OCI-LY1 (cell line): ENCODE measurements at regions not wholly inside any gene's neighbourhood (a gene's known extent, or its start where the extent isn't known, plus 50 kb on each side); places are given as distances from the start of the nearest gene placed in this dataset.

Source experiments
- H2AFZ ChIP-seq: fragments of 200-600 bp; sonication (generic), shearing (Covaris generic); 2 replicates; pipeline ENCODE4 v1.6.0; 2014; ENCODE audit warnings: antibody characterized with exemption, mild to moderate bottlenecking, low read length
- H3F3A ChIP-seq: fragments of 200-600 bp; sonication (generic), shearing (Covaris generic); 2 replicates; pipeline ENCODE4 v1.6.0; 2014; ENCODE audit warnings: mild to moderate bottlenecking, antibody characterized with exemption, low read length, moderate library complexity; ENCODE audit not compliant: insufficient read depth
- H3K27ac ChIP-seq: fragments of 200-600 bp; sonication (generic); 2 replicates; pipeline ENCODE4 v1.5.1; 2014; ENCODE audit warnings: low read length, mixed run types, mild to moderate bottlenecking, low read depth; ENCODE audit not compliant: poor library complexity, severe bottlenecking
- H3K27me3 ChIP-seq: fragments of 200-600 bp; sonication (generic); 2 replicates; pipeline ENCODE4 v1.6.0; 2014; ENCODE audit warnings: antibody characterized with exemption, mild to moderate bottlenecking, low read length, moderate library complexity; ENCODE audit not compliant: insufficient read depth
- H3K36me3 ChIP-seq: fragments of 200-600 bp; sonication (generic); 2 replicates; pipeline ENCODE4 v1.6.1; 2014; ENCODE audit warnings: mild to moderate bottlenecking, antibody characterized with exemption, low read length, moderate library complexity, mixed read lengths; ENCODE audit not compliant: insufficient read depth
- H3K4me1 ChIP-seq: fragments of 200-600 bp; sonication (generic); 2 replicates; pipeline ENCODE4 v1.5.1; 2014; ENCODE audit warnings: mild to moderate bottlenecking, low read length, moderate library complexity; ENCODE audit not compliant: insufficient read depth, severe bottlenecking
- H3K4me2 ChIP-seq: fragments of 200-600 bp; sonication (generic), shearing (Covaris generic); 2 replicates; pipeline ENCODE4 v1.6.1; 2014; ENCODE audit warnings: low read length
- H3K4me3 ChIP-seq: fragments of 200-600 bp; sonication (generic); 2 replicates; pipeline ENCODE4 v1.5.1; 2014; ENCODE audit warnings: low read length, low read depth, mild to moderate bottlenecking, mixed read lengths; ENCODE audit not compliant: poor library complexity, severe bottlenecking
- H3K79me2 ChIP-seq: fragments of 200-600 bp; shearing (Covaris generic); 2 replicates; pipeline ENCODE4 v1.6.1; 2016; ENCODE audit warnings: mixed run types, low read length, mixed read lengths; ENCODE audit not compliant: insufficient read depth
- H3K9ac ChIP-seq: fragments of 200-600 bp; sonication (generic), shearing (Covaris generic); 2 replicates; pipeline ENCODE4 v1.6.1; 2014; ENCODE audit warnings: mild to moderate bottlenecking, low read length, mixed read lengths
- H3K9me2 ChIP-seq: fragments of 200-600 bp; sonication (generic), shearing (Covaris generic); 2 replicates; pipeline ENCODE4 v1.6.1; 2014; ENCODE audit warnings: low read depth, mild to moderate bottlenecking, low read length, mixed read lengths
- H3K9me3 ChIP-seq: fragments of 200-600 bp; shearing (Covaris generic); 2 replicates; pipeline ENCODE4 v1.6.1; 2014; ENCODE audit warnings: low read length, mixed read lengths
- H4K20me1 ChIP-seq: fragments of 200-600 bp; sonication (generic), shearing (Covaris generic); 2 replicates; pipeline ENCODE4 v1.6.0; 2016; ENCODE audit warnings: mild to moderate bottlenecking, low read length; ENCODE audit not compliant: insufficient read depth
- CTCF ChIP-seq: fragments of 200-600 bp; sonication (generic), shearing (Covaris generic); IDR thresholded peaks from 2 replicates; pipeline ENCODE4 v1.5.1; 2017; ENCODE audit warnings: mild to moderate bottlenecking, antibody characterized with exemption, low read length, moderate library complexity, mixed read lengths
- EZH2 ChIP-seq: fragments of 200-600 bp; sonication (generic), shearing (Covaris generic); IDR thresholded peaks from 2 replicates; pipeline ENCODE4 v1.8.0; 2017; ENCODE audit warnings: borderline replicate concordance, mixed run types, mild to moderate bottlenecking, antibody characterized with exemption, low read length, moderate library complexity, mixed read lengths

GRCh38 chr10:58048936-58049335 lies 218.8 kb downstream of the IPMK start:
- Histone ChIP-seq H4K20me1 (no peaks in the 10 kb centered on the region), H3K36me3 (no peaks in the 10 kb centered on the region), H3K9me2 (no peaks in the 10 kb centered on the region), H3F3A (no peaks in the 10 kb centered on the region), H3K79me2 (no peaks in the 10 kb centered on the region), H3K9me3 (no peaks in the 10 kb centered on the region), H3K4me3 (no peak overlapping the region), H2AFZ (no peak overlapping the region), H3K27ac (no peak overlapping the region), H3K27me3 (no peaks in the 10 kb centered on the region), H3K4me1 (no peaks in the 10 kb centered on the region), H3K9ac (no peak overlapping the region), H3K4me2 (no peak overlapping the region)
- TF ChIP-seq CTCF (no peak), EZH2 (no peak)

GRCh38 chr10:58044072-58044471 lies 223.6 kb downstream of the IPMK start:
- no peak overlapping the region for H3K27ac ChIP-seq
- H3K36me3 ChIP-seq: no peaks in the 10 kb centered on the region
- no peak overlapping the region for H3K4me2 ChIP-seq
- no peaks in the 10 kb centered on the region for H3K27me3 ChIP-seq
- H3K4me3 ChIP-seq: no peak overlapping the region
- TF ChIP-seq CTCF (no peak), EZH2 (no peak)
- no peaks in the 10 kb centered on the region for H3K9me3 ChIP-seq
- no peak overlapping the region for H2AFZ ChIP-seq
- H3K79me2 ChIP-seq: no peaks in the 10 kb centered on the region
- no peaks in the 10 kb centered on the region for H3K9me2 ChIP-seq
- H3K9ac ChIP-seq: no peak overlapping the region
- H3F3A ChIP-seq: no peaks in the 10 kb centered on the region
- H3K4me1 ChIP-seq: no peaks in the 10 kb centered on the region
- H4K20me1 ChIP-seq: no peaks in the 10 kb centered on the region

GRCh38 chr10:58041901-58042300 lies 225.8 kb downstream of the IPMK start:
- Histone ChIP-seq H3K27me3 (no peaks in the 10 kb centered on the region), H3K9me2 (no peaks in the 10 kb centered on the region), H2AFZ (no peak overlapping the region), H4K20me1 (no peaks in the 10 kb centered on the region), H3F3A (no peaks in the 10 kb centered on the region), H3K36me3 (no peaks in the 10 kb centered on the region), H3K9ac (no peak overlapping the region), H3K4me3 (no peak overlapping the region), H3K4me2 (no peak overlapping the region), H3K9me3 (no peaks in the 10 kb centered on the region), H3K79me2 (no peaks in the 10 kb centered on the region), H3K27ac (no peak overlapping the region), H3K4me1 (no peaks in the 10 kb centered on the region)
- TF ChIP-seq EZH2: no peak
- TF ChIP-seq CTCF: no peak
